GM19328 (cell line): ENCODE measurements at regions not wholly inside any gene's neighbourhood (a gene's known extent, or its start where the extent isn't known, plus 50 kb on each side); places are given as distances from the start of the nearest gene placed in this dataset.
"Not testable (repeated sequence)": the region's sequence is repeated elsewhere in the genome, so short reads cannot be mapped to it uniquely, and the experiment has no call there.

Source experiments
- ATAC-seq: cut with Tn5 transposase; IDR thresholded peaks from one replicate; pipeline ENCODE4 v1.9.1; 2021; ENCODE audit warnings: mild to moderate bottlenecking, moderate library complexity; ENCODE audit not compliant: unreplicated experiment

GRCh38 chr5:173434270-173434669, 106.1 kb upstream of the STC2 start:
- ATAC-seq: no peak

- ATAC-seq: no peak
Measured at GRCh38 chr5:173430394-173430793, 102.2 kb upstream of the STC2 start.

GRCh38 chr5:173429489-173430150, 101.4 kb upstream of the STC2 start:
- no peak for ATAC-seq

DNA sequence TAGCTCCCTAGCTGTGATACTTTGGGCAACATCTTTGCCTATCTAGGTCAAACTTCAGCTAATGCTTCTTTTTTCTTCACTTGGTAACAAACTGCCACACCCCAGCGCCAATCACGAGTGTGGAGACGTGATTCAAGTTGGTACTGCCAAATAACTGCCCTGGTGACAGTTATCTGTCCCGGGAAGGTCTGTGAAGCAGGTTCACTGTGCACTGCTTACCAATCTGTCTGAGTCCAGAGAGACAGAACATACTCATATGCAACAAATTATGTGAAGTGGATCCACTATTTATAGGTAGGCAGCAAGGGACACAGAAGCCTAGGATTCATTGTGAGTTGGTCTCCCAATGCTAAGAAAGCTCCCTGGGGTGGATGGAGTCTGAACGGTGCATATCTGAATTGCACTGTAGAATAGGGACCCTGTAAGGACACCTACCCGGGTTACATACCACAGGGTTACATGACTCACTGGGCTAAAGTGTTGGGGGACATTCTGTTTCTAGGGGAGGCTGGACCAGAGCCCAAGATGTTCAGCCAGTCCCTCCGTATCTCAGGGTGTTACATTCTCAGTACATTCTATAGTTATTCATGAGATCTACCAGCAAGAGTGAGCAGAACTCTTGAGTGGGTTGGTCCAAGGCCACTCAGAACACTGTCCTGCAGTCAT, 95.4 kb upstream of the STC2 start:
- no peak for ATAC-seq

GRCh38 chr5:173420108-173420507, 91.9 kb upstream of the STC2 start:
- ATAC-seq: no peak

DNA sequence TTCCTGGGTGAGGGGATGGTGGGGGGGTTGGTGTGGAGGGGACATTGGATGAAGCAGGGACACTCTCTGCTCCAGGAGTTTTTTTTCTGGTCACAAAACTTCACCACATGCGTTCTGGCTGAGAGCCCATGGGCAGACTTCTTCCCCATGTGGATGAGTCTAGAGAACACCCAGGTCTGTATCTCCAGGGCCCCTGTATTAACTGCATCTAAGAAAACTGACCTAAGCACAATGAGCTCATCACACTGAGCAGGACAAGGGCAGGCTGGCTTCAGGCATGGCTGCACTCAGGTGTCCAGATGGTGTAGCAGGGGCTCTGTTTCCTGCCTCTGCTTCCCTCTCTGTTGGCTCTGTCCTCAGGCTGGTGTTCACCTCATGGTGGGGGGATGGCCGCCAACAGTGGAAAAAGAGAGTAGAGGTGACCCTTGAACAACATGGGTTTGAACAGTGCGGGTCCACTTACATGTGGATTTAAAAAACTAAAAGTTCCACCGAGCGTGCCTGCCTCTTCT, 85.3 kb upstream of the STC2 start:
- ATAC-seq: no peak

DNA sequence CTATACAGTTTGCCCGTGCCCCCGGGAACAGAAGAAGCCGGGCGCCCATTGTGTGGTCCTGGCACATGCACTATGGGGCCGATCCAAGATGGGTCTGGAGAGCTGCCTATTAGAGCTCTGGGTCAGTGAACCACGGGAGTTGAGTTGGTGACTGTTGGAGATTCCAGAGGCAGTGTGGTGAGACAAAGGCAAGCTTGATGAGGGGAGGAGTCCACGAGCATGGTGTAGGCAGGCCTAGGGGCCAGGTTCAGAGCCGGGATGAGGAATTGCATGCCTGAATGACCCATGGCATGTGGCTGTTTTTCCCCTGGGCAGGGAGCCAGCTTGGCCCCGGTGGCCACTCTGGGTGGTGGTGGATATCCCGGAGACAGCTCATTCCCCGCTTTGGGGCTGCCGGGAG, 84.4 kb upstream of the STC2 start:
- no peak for ATAC-seq

- no peak for ATAC-seq
Measured at GRCh38 chr5:173411791-173412555, 83.8 kb upstream of the STC2 start.

GRCh38 chr5:173410459-173411233, 82.4 kb upstream of the STC2 start:
- no peak for ATAC-seq

- no peak for ATAC-seq
Measured at GRCh38 chr5:173408946-173409345, 80.7 kb upstream of the STC2 start.

GRCh38 chr5:173399851-173400250, 71.6 kb upstream of the STC2 start:
- no peak for ATAC-seq

DNA sequence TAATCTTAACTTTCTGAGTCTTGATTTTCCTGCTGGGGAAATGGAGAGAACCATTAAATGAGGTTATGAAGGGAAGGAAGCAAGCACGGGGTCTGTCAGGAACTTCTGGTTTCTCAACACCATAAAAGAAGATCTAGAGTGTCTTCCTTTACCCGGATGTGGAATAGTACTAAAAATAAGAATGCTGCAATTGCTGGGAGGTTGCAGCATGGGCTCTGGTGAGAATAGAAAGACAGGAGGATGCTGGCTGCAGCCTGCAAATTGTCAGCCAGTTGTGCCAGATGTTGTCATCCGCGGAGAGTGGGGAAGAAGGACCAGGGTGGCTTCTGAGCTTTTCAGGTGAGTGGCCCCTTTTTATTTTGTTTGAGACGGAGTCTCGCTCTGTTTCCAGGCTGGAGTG, 69.3 kb upstream of the STC2 start:
- ATAC-seq: no peak

DNA sequence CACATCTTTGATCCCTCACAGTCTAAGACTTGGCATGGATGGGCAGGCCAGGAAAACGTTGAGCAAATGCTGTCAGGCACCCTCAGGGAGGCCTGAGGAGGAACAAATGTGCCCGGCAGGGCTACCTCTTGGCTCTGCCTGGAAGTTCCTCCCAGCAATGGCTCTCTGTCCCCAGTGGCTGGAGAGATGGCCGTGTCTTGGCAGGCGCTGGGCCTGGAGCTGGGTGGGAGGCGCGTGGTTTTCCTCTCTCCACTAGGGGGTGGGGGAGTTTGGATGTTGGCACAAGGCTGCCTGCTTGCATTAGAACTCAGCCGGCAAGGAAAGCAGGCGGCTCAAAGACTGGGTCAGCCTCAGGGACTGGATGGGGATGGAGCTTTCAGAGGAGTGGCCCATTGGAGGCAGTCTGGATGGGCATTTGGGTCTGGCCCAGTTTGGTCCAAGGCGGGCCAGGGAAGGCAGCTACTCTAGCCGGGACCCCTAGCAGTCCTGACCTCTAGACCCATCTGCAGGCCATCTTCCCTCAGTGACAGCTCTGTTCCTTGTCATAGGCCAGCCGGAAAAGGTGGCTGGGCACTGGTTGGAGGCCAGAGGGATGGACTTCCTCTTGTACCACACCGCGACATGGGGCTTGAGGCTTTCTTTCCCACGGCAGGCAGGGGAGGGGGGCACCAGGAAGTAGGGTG, 68.2 kb upstream of the STC2 start:
- no peak for ATAC-seq

DNA sequence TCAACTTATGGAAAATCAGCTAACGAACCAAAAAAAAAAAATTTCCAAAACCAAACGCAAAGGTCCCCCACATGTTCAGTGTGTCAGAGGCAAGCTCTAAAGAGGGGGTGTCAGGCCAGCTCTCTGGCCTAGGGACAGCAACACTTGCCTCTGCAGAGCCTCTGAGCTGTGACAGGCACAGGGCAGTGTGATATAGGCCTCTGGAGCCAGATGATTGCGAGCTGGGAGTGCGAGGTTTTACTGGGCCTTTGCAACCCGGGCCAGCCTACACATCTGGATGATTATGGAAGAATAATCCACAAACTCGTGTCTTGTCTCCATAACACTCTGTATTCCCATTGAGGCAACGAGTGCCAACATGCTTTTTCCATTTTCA, 67.7 kb upstream of the STC2 start:
- ATAC-seq: no peak

GRCh38 chr5:173395257-173395932, 67.2 kb upstream of the STC2 start:
- ATAC-seq: no peak

GRCh38 chr5:173394701-173395100, 66.5 kb upstream of the STC2 start:
- ATAC-seq: no peak

- ATAC-seq: no peak
Measured at GRCh38 chr5:173392172-173392571, 64.0 kb upstream of the STC2 start.

DNA sequence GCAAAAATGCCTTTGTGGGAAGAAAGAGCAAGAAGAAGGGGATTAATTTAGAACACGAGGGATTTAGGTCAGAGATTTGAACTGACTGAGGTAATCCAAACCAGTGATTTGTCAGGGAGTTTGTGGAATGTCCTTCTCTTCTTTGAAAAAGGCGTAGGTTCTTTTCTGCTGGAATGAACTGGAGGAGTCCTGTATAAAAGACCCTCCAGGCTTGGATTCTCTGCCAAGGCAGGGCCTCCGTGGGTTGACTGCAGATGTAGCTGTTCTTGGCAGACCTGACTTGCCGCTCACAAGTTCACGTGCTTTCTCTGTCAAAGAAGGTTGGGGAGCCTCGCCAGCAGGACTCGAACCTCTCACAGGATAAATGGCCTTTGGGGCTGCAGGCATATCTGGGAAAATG, 62.8 kb upstream of the STC2 start:
- ATAC-seq: no peak

- not testable (repeated sequence) for ATAC-seq
Measured at GRCh38 chr5:173387293-173387692, 59.1 kb upstream of the STC2 start.

- no peak for ATAC-seq
Measured at GRCh38 chr5:173385832-173386360, 57.7 kb upstream of the STC2 start.
